ENCODE measurements at regions not wholly inside any gene's neighbourhood (a gene's known extent, or its start where the extent isn't known, plus 50 kb on each side); places are given as distances from the start of the nearest gene placed in this dataset.
A peak's percentile ranks its signal among the peaks of the same experiment; 100 is the strongest.

DNA sequence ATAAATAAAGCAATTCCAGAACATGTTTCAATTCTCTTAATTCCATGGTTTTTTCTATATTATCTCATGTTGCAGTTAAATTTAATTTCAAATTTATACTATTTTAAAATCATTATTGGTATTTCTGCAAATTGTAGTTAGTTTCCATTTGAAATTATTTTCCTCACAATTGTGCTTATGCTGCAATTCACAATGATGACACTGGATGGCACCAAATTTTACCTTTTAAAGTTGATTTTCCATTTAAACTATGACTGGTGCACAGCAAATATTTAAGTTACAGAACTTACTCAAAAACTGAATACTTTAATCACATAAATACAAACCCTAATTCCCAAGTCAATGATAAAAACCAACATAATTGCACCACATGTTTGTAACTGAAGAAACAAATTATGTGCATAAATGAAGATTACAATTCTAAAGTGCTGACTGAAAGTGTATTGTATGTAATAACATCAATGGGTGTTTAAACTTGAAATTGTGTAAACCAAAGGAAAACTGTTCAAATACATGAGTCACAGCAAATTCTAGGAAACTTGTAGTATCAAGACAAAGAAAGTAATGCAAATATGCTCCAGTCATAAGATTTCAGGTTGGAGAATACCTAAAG is 75.3 kb upstream of the AASS start:
- TF ChIP-seq EP300 (IDR thresholded peaks at IDR 0.05): no peak
- TF ChIP-seq, protein P1, sequence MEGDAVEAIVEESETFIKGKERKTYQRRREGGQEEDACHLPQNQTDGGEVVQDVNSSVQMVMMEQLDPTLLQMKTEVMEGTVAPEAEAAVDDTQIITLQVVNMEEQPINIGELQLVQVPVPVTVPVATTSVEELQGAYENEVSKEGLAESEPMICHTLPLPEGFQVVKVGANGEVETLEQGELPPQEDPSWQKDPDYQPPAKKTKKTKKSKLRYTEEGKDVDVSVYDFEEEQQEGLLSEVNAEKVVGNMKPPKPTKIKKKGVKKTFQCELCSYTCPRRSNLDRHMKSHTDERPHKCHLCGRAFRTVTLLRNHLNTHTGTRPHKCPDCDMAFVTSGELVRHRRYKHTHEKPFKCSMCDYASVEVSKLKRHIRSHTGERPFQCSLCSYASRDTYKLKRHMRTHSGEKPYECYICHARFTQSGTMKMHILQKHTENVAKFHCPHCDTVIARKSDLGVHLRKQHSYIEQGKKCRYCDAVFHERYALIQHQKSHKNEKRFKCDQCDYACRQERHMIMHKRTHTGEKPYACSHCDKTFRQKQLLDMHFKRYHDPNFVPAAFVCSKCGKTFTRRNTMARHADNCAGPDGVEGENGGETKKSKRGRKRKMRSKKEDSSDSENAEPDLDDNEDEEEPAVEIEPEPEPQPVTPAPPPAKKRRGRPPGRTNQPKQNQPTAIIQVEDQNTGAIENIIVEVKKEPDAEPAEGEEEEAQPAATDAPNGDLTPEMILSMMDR (IDR thresholded peaks at IDR 0.05): peak; percentile 38 to 57 (median 48)
